Lower leg skin (tissue), 3 donors: ENCODE measurements at regions not wholly inside any gene's neighbourhood (a gene's known extent, or its start where the extent isn't known, plus 50 kb on each side); places are given as distances from the start of the nearest gene placed in this dataset.

Source experiments
- POLR2A ChIP-seq, 2 donors: fragments of 450-650 bp; IDR thresholded peaks; one replicate each; pipeline ENCODE4 v1.6.1; 2016 to 2017; ENCODE audit warnings: antibody characterized with exemption in 2 of 2, mild to moderate bottlenecking in 1 of 2, moderate library complexity in 1 of 2
- TF ChIP-seq, protein P1 (sequence below), 3 donors: fragments of 450-650 bp; IDR thresholded peaks; one replicate each; pipeline ENCODE4 v1.5.1; 2016; ENCODE audit warnings: antibody characterized with exemption in 3 of 3, mild to moderate bottlenecking in 3 of 3, moderate library complexity in 2 of 3

DNA sequence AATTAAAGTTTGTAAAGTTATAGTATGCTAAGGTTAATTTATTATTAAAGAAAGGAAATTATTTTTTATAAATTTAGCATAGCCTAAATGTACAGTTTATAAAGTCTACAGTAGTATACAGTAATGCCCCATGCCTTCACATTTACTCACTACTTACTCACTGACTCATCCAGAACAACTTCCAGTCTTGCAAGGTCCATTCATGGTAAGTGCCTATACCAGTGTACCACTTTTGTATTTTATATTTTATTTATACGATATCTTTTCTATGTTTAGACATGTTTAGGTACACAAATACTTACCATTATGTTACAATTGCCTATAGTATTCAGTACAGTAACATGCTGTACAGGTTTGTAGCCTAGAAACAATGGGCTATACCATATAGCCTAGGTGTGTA lies 95.1 kb upstream of the GRIN2B start:
- TF ChIP-seq, protein P1, sequence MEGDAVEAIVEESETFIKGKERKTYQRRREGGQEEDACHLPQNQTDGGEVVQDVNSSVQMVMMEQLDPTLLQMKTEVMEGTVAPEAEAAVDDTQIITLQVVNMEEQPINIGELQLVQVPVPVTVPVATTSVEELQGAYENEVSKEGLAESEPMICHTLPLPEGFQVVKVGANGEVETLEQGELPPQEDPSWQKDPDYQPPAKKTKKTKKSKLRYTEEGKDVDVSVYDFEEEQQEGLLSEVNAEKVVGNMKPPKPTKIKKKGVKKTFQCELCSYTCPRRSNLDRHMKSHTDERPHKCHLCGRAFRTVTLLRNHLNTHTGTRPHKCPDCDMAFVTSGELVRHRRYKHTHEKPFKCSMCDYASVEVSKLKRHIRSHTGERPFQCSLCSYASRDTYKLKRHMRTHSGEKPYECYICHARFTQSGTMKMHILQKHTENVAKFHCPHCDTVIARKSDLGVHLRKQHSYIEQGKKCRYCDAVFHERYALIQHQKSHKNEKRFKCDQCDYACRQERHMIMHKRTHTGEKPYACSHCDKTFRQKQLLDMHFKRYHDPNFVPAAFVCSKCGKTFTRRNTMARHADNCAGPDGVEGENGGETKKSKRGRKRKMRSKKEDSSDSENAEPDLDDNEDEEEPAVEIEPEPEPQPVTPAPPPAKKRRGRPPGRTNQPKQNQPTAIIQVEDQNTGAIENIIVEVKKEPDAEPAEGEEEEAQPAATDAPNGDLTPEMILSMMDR (IDR thresholded peaks at IDR 0.05): no peak
- TF ChIP-seq POLR2A (IDR thresholded peaks at IDR 0.05): no peak
